Testis (tissue), 2 donors: ENCODE measurements at regions not wholly inside any gene's neighbourhood (a gene's known extent, or its start where the extent isn't known, plus 50 kb on each side); places are given as distances from the start of the nearest gene placed in this dataset.
A peak's percentile ranks its signal among the peaks of the same experiment; 100 is the strongest.
"Not testable (repeated sequence)": the region's sequence is repeated elsewhere in the genome, so short reads cannot be mapped to it uniquely, and the experiment has no call there.

Experiments used
- DNase-seq: peaks from one replicate; pipeline ENCODE4 v3.0.0-alpha.2; 2019
- H3K27ac ChIP-seq, 2 donors: fragments of 200-600 bp; sonication (generic); one replicate each; pipeline ENCODE4 v1.5.1; 2019
- H3K27me3 ChIP-seq: fragments of 200-600 bp; sonication (generic); one replicate; pipeline ENCODE4 v1.5.1; 2019
- H3K36me3 ChIP-seq: fragments of 200-600 bp; sonication (generic); one replicate; pipeline ENCODE4 v1.5.1; 2017; ENCODE audit warnings: low read depth; ENCODE audit errors: missing control alignments
- H3K4me1 ChIP-seq: fragments of 200-600 bp; sonication (generic); one replicate; pipeline ENCODE4 v1.5.1; 2019
- H3K4me3 ChIP-seq, 2 donors: fragments of 200-600 bp; sonication (generic); one replicate each; pipeline ENCODE4 v1.5.1; 2017 to 2019
- H3K9me3 ChIP-seq: fragments of 200-600 bp; sonication (generic); one replicate; pipeline ENCODE4 v1.5.1; 2017
- POLR2A ChIP-seq: fragments of 450-650 bp; IDR thresholded peaks from one replicate; pipeline ENCODE4 v1.6.1; 2017; ENCODE audit warnings: antibody characterized with exemption, mild to moderate bottlenecking, moderate library complexity
- WGBS, 2 donors: methylation state at CpG; one replicate each; pipeline ENCODE4 v1.1.5; 2018; 5-methylcytosine and 5-hydroxymethylcytosine counted together
- intact Hi-C: fragments of 100-400 bp; cut with DNase I; formaldehyde crosslinking; loops from one replicate; pipeline ENCODE4 v1.15.1; 2023; ENCODE audit warnings: low total_unique reads
- TF ChIP-seq, protein P1 (sequence below), 3 experiments: fragments of 450-650 bp in 2 of 3; fragments of 200-600 bp in 1 of 3; sonication (generic) in 1 of 3; IDR thresholded peaks; one replicate each; pipeline ENCODE4 v1.5.1; 2016 to 2019; ENCODE audit warnings: antibody characterized with exemption in 3 of 3, mild to moderate bottlenecking in 2 of 3, moderate library complexity in 1 of 3

DNA sequence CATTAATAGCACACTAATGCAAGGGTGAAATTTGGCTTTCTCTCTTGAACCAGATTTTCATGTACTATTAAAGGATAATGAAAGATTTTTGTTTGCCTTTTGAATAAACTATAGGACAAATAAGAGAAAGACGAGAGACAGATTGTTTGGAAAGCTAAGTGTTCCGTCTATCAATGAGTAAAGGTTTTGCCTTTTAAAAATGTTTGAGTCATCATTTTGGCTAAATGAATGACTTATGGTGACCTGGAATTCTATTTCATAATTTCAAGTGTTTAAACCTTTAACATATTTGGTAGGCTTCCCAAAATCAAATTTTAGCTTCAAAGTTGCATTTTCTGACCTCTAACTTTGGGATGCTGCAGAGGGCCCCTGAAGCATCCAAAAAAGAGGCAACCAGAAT is 145.2 kb downstream of the SLC25A46 start:
- Histone ChIP-seq H3K36me3 (no peaks in the 10 kb centered on the region), H3K4me3 (no peak overlapping the region), H3K27me3 (no peaks in the 10 kb centered on the region), H3K27ac (no peak overlapping the region), H3K9me3 (no peaks in the 10 kb centered on the region), H3K4me1 (no peaks in the 10 kb centered on the region)
- TF ChIP-seq, protein P1, sequence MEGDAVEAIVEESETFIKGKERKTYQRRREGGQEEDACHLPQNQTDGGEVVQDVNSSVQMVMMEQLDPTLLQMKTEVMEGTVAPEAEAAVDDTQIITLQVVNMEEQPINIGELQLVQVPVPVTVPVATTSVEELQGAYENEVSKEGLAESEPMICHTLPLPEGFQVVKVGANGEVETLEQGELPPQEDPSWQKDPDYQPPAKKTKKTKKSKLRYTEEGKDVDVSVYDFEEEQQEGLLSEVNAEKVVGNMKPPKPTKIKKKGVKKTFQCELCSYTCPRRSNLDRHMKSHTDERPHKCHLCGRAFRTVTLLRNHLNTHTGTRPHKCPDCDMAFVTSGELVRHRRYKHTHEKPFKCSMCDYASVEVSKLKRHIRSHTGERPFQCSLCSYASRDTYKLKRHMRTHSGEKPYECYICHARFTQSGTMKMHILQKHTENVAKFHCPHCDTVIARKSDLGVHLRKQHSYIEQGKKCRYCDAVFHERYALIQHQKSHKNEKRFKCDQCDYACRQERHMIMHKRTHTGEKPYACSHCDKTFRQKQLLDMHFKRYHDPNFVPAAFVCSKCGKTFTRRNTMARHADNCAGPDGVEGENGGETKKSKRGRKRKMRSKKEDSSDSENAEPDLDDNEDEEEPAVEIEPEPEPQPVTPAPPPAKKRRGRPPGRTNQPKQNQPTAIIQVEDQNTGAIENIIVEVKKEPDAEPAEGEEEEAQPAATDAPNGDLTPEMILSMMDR (IDR thresholded peaks at IDR 0.05): no peak
- no peak for TF ChIP-seq POLR2A
- intact Hi-C loops: no loop called here
- WGBS, 2 donors: 83 to 93% methylated on average over 2 of the region's 2 CpGs
- no peak for DNase-seq

- H3K27me3 ChIP-seq, H3K4me1 ChIP-seq, H3K27ac ChIP-seq, H3K4me3 ChIP-seq, H3K9me3 ChIP-seq, DNase-seq, H3K36me3 ChIP-seq, intact Hi-C loops: not testable (repeated sequence)
- 89 to 93% methylated on average over 3 of the region's 3 CpGs for WGBS, 2 donors
Observed at GRCh38 chr5:110887170-110887569, 148.4 kb downstream of the SLC25A46 start.

GRCh38 chr5:110893854-110894483 is 155.2 kb downstream of the SLC25A46 start:
- H3K4me1 ChIP-seq, H3K36me3 ChIP-seq, intact Hi-C loops, H3K9me3 ChIP-seq, H3K27me3 ChIP-seq, H3K27ac ChIP-seq: not testable (repeated sequence)
- WGBS, 2 donors: 36 to 62% methylated on average over 5 to 36 of the region's 36 CpGs
- peak; percentile 18 for DNase-seq
- peak overlapping the region; percentile 32 to 47 for H3K4me3 ChIP-seq

DNA sequence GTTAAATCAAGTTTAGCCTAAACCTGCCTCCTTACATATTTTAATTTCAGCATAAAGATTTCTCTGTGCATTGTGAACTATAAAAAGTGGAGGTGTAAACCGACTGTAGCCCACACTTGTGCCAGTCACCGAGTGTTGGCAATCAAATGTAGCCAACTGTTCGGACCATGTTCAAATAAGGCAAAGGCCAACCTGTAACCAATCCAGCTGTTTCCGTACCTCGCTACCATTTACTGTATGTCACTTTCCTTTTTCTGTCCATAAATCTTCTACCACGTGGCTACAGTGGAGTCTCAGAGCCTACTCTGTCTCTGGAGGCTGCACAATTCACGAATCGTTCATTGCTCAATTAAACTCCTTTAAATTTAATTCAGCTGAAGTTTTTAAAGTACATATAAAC is 156.0 kb downstream of the SLC25A46 start:
- WGBS, 2 donors: 56 to 65% methylated on average over 8 of the region's 8 CpGs
- Histone ChIP-seq H3K4me3 (no peak overlapping the region), H3K27ac (no peak overlapping the region), H3K4me1 (no peaks in the 10 kb centered on the region), H3K27me3 (no peaks in the 10 kb centered on the region), H3K36me3 (no peaks in the 10 kb centered on the region), H3K9me3 (no peaks in the 10 kb centered on the region)
- DNase-seq: no peak
- intact Hi-C loops: no loop called here
- TF ChIP-seq, protein P1 (IDR thresholded peaks at IDR 0.05): no peak
- TF ChIP-seq POLR2A: no peak

DNA sequence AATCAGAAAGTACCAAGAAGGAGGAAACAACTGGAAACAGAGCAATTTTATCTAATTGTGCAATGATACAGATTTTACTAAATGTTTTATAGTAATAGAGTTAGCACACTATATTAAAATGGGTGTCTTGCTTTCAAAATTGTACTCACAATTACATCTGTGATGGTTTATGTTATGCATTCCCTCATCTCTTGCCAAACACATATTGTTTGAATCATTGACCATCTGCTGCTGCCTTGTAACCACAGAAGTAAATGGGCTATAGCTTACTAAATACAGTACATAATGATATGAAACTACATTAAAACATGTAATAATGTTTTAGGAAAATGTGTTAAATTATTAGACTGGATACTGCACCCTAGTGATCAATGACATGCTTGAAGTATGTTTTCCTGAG is 158.1 kb downstream of the SLC25A46 start:
- no peak overlapping the region for H3K4me3 ChIP-seq
- H3K27me3 ChIP-seq: no peaks in the 10 kb centered on the region
- no peak overlapping the region for H3K27ac ChIP-seq
- TF ChIP-seq, protein P1 (IDR thresholded peaks at IDR 0.05): no peak
- no peak for TF ChIP-seq POLR2A
- DNase-seq: no peak
- no peaks in the 10 kb centered on the region for H3K4me1 ChIP-seq
- H3K9me3 ChIP-seq: no peaks in the 10 kb centered on the region
- intact Hi-C loops: no loop called here
- no peaks in the 10 kb centered on the region for H3K36me3 ChIP-seq
